ENCODE measurements at regions not wholly inside any gene's neighbourhood (a gene's known extent, or its start where the extent isn't known, plus 50 kb on each side); places are given as distances from the start of the nearest gene placed in this dataset.

- no peak for DNase-seq (ENCODE audit: low read depth, low spot score)
- no peak overlapping the region for H3K4me3 ChIP-seq (ENCODE audit: low read depth, low read length)
- TF ChIP-seq CTCF (IDR thresholded peaks at IDR 0.05; ENCODE audit: low read depth, low read length) = no peak
- in situ Hi-C loops (cut with HindIII; ENCODE audit: low sequenced_read_pairs) = no loop called here
These were observed 792.9 kb downstream of the EFNA5 start for GRCh38 chr5:106877881-106878280.

DNA sequence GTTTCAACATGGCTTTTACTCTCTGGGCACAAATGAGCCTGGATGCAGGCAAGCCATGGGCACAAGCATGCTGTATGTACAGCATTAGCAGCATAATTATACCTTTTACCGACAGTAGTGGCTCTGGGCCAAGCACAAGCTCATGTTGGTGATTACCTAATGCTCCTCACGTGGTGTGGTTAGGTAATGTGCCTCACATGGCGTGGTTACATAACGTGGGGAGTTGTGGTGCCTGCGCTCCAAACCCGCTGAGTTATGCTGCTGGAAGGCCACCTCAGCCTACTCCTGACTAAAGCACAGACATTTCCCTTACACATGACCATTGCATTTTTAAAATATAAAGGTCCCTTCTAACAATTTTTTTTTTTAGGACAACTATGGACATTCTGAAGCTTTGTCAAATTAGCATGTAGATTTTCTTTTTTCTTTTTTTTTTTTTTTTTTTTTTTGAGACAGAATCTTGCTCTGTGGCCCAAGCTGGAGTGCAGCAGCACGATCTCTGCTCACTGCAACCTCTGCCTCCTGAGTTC, 794.0 kb downstream of the EFNA5 start:
- DNase-seq (ENCODE audit: low read depth, low spot score) = no peak
- H3K4me3 ChIP-seq (ENCODE audit: low read depth, low read length) = no peak overlapping the region
- TF ChIP-seq CTCF (IDR thresholded peaks at IDR 0.05; ENCODE audit: low read depth, low read length) = no peak
- in situ Hi-C loops (cut with HindIII; ENCODE audit: low sequenced_read_pairs) = no loop called here

DNA sequence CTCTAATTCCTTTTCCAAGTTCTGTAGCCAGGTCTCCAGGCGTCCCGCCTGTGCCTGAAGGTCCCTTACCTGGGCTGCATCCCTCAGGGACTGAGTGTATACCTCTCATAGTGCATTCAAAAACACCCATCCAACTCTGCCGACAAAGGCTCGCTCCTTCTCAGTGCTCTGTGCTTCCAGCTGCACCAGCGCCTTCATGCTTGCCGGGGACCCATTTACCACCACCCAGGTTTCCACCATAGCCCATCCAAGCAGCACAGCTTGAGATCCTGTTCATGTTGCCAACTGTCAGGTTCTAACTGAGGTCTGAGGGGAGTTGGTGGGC, 794.5 kb downstream of the EFNA5 start:
- H3K4me3 ChIP-seq (ENCODE audit: low read depth, low read length) = no peak overlapping the region
- TF ChIP-seq CTCF (IDR thresholded peaks at IDR 0.05; ENCODE audit: low read depth, low read length) = no peak
- no peak for DNase-seq (ENCODE audit: low read depth, low spot score)
- in situ Hi-C loops (cut with HindIII; ENCODE audit: low sequenced_read_pairs) = no loop called here

- peak; percentile 15 for DNase-seq (ENCODE audit: low read depth, low spot score)
- in situ Hi-C loops (cut with HindIII; ENCODE audit: low sequenced_read_pairs) = no loop called here
- no peak overlapping the region for H3K4me3 ChIP-seq (ENCODE audit: low read depth, low read length)
- peak; percentile 22 for TF ChIP-seq CTCF (IDR thresholded peaks at IDR 0.05; ENCODE audit: low read depth, low read length)
These were observed 795.0 kb downstream of the EFNA5 start for GRCh38 chr5:106875591-106876297.

DNA sequence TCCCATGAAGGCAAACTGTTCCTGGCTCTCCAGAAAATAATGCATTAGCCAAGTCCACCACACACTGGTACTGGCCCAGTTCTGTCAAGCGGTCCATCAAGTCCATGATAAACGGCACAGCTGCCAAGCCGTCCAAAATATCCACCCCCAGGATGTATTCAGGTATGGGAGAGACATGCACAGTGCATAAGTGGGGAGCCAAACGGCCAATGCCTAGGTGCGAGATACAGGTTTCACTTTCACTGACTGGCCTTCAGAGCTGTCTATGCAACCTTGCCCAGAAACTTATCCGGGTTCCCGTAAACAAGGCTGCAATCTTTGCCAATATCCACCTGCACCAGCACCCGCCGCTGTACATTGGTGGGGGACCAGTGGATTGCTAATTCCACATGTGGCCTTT, 795.8 kb downstream of the EFNA5 start:
- DNase-seq (ENCODE audit: low read depth, low spot score) = no peak
- in situ Hi-C loops (cut with HindIII; ENCODE audit: low sequenced_read_pairs) = no loop called here
- no peak overlapping the region for H3K4me3 ChIP-seq (ENCODE audit: low read depth, low read length)
- no peak for TF ChIP-seq CTCF (IDR thresholded peaks at IDR 0.05; ENCODE audit: low read depth, low read length)

DNA sequence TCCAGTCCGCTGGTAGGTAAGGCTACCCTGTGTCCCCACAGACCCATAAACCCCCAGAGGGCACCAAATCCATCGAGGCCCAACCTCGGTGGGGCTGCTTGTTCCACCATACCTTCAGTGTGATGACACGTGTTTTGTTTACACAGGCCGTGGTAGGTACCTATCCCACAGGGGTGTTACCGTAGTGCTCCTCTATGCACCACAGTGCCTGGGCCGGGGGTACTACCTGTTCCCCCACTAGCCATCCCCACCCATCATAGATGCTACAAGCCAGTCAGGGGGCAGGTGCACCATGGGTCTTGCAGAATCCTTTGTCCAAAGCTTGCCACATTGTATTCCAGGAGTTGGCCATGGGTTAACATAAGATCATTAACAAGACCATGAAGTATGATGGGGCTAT, 796.2 kb downstream of the EFNA5 start:
- no peak overlapping the region for H3K4me3 ChIP-seq (ENCODE audit: low read depth, low read length)
- no peak for TF ChIP-seq CTCF (IDR thresholded peaks at IDR 0.05; ENCODE audit: low read depth, low read length)
- DNase-seq (ENCODE audit: low read depth, low spot score) = no peak
- in situ Hi-C loops (cut with HindIII; ENCODE audit: low sequenced_read_pairs) = no loop called here
